ENCODE measurements at regions not wholly inside any gene's neighbourhood (a gene's known extent, or its start where the extent isn't known, plus 50 kb on each side); places are given as distances from the start of the nearest gene placed in this dataset.
A peak's percentile ranks its signal among the peaks of the same experiment; 100 is the strongest.

DNA sequence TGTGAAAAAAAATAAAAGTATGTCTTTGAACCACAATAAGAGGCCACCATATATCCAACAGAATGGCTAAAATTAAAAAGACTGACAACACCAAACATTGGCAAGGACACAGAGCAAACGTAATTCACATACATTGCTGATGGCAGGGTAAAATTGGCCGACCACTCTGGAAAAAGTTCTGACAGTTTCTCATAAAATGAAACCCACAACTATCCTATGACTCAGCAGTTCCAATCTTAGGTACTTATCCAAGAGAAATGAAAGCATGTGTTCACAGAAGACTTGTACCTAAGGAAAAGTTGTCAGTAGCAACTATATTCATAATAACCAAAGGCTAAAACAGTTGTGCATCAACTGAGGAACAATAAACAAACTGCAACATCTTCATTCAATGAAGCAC, 357.3 kb upstream of the XYLT1 start:
- peak; percentile 96 for DNase-seq (ENCODE audit: low read depth, low spot score)
- TF ChIP-seq, protein P1, sequence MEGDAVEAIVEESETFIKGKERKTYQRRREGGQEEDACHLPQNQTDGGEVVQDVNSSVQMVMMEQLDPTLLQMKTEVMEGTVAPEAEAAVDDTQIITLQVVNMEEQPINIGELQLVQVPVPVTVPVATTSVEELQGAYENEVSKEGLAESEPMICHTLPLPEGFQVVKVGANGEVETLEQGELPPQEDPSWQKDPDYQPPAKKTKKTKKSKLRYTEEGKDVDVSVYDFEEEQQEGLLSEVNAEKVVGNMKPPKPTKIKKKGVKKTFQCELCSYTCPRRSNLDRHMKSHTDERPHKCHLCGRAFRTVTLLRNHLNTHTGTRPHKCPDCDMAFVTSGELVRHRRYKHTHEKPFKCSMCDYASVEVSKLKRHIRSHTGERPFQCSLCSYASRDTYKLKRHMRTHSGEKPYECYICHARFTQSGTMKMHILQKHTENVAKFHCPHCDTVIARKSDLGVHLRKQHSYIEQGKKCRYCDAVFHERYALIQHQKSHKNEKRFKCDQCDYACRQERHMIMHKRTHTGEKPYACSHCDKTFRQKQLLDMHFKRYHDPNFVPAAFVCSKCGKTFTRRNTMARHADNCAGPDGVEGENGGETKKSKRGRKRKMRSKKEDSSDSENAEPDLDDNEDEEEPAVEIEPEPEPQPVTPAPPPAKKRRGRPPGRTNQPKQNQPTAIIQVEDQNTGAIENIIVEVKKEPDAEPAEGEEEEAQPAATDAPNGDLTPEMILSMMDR (IDR thresholded peaks at IDR 0.05; ENCODE audit: low read depth, low read length) = no peak
- in situ Hi-C loops (cut with HindIII; ENCODE audit: low sequenced_read_pairs) = no loop called here
- H3K4me3 ChIP-seq (ENCODE audit: low read depth, low read length) = no peak overlapping the region

DNA sequence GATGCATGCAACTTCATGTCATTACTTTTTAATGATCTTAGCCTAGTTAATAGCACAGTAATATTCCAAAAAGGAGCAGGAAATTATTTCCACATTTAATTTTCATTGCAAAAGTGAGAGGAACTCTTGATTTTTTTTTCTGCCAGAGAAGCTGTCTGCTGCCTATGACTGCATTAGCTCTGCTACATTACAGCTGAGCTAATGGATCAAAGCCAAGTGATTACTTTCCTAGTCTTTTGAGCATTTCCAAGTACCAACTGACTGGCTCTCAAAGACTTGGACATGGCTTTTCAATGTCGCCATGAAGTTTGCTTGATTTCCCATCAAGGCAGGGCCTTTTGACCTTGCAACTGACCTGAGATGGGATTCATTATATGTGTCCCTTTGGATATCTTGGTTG, 356.6 kb upstream of the XYLT1 start:
- in situ Hi-C loops (cut with HindIII; ENCODE audit: low sequenced_read_pairs) = no loop called here
- TF ChIP-seq, protein P1 (IDR thresholded peaks at IDR 0.05; ENCODE audit: low read depth, low read length) = no peak
- DNase-seq (ENCODE audit: low read depth, low spot score) = peak; percentile 69
- no peak overlapping the region for H3K4me3 ChIP-seq (ENCODE audit: low read depth, low read length)

DNA sequence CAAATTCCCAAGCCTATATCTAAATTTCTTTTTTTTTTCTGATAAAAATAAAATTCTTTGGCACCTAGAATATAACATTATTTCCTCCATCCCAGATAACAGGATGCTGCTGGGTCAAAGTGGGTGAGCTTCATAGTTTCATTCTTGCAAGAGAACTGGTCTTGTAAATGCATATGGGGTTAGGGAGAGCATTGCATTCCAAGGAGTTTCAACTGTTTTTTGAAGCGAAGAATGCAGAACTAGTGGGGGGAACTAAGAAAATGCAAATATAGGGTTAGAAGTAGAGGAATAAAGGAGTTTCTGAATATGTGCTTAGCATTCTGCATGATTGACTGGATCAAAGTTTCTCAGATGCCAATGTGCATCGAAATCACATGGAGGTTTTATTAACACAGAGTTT, 347.2 kb upstream of the XYLT1 start:
- TF ChIP-seq, protein P1 (IDR thresholded peaks at IDR 0.05; ENCODE audit: low read depth, low read length) = no peak
- no peak overlapping the region for H3K4me3 ChIP-seq (ENCODE audit: low read depth, low read length)
- DNase-seq (ENCODE audit: low read depth, low spot score) = no peak
- in situ Hi-C loops (cut with HindIII; ENCODE audit: low sequenced_read_pairs) = no loop called here

DNA sequence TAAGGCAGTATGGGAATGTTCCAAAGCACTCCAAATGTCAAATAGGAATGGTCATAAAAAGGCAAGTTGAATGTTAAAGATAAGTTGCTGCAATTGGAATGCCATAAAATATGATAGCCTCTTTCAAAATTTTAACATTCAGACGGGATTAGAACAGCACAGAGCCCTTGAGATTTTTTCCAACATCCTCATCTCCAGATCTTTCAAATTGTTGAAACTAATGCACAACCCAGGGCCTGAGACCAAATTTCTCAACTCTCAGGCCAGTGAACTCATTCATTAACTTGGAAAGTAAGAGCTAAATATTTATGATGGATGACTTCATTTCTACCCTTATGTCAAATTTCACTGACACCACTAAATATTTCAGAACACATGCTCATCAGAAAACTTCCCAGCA, 346.5 kb upstream of the XYLT1 start:
- H3K4me3 ChIP-seq (ENCODE audit: low read depth, low read length) = no peak overlapping the region
- no peak for DNase-seq (ENCODE audit: low read depth, low spot score)
- TF ChIP-seq, protein P1 (IDR thresholded peaks at IDR 0.05; ENCODE audit: low read depth, low read length) = no peak
- in situ Hi-C loops (cut with HindIII; ENCODE audit: low sequenced_read_pairs) = no loop called here

DNA sequence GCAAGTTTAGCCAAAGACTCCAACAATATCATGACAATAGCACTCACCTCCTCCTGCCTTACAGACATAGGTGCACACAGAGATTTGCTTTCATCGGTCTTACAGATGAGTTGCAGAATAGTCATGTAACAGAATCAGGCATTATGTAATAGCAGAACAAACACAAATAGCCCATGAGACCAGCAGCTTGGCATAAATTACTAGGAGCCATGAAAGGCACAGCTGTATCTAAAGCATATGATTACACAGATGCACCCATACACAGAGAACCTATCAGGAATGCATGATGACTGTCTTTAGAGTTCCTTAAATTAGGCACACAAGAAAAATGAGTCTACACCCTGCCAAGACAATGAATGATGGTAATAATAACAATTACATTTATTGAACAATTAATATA, 342.0 kb upstream of the XYLT1 start:
- H3K4me3 ChIP-seq (ENCODE audit: low read depth, low read length) = no peak overlapping the region
- TF ChIP-seq, protein P1 (IDR thresholded peaks at IDR 0.05; ENCODE audit: low read depth, low read length) = no peak
- in situ Hi-C loops (cut with HindIII; ENCODE audit: low sequenced_read_pairs) = no loop called here
- DNase-seq (ENCODE audit: low read depth, low spot score) = no peak

DNA sequence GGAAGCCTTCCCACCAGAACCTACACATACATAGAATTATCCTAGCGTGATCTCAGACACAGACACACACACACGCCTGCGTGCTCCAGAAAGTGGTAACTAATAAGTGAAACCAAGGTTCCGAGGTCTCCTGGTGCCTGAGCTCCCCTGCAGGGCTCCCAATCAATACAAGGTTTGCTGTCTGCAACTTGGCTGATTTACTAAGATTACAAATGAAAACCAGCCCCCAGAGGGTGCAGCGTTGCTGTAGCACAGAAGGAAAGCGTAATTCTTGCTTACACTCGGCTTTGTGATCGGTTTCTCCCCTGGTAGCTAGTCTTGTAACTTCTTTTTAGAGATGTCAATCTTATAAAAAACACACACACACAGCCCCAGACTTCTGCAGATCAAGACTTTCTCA, 334.1 kb upstream of the XYLT1 start:
- DNase-seq (ENCODE audit: low read depth, low spot score) = no peak
- H3K4me3 ChIP-seq (ENCODE audit: low read depth, low read length) = no peak overlapping the region
- TF ChIP-seq, protein P1 (IDR thresholded peaks at IDR 0.05; ENCODE audit: low read depth, low read length) = no peak
- in situ Hi-C loops (cut with HindIII; ENCODE audit: low sequenced_read_pairs) = no loop called here

Measured in astrocyte of the spinal cord (primary cell).